ENCODE measurements at regions not wholly inside any gene's neighbourhood (a gene's known extent, or its start where the extent isn't known, plus 50 kb on each side); places are given as distances from the start of the nearest gene placed in this dataset.

GRCh38 chr1:112806090-112806642 is 91.0 kb upstream of the PPM1J start:
- Histone ChIP-seq H3K9ac (ENCODE audit: low read depth, low read length) (no peak overlapping the region), H3K4me1 (ENCODE audit: insufficient read depth, low read length) (peaks cover 23% of the 10 kb centered on the region), H3K36me3 (ENCODE audit: insufficient read depth, low read length) (no peaks in the 10 kb centered on the region; the same call in 1 of the 2 replicates)

GRCh38 chr1:112805155-112805853 is 90.2 kb upstream of the PPM1J start:
- Histone ChIP-seq H3K36me3 (ENCODE audit: insufficient read depth, low read length) (no peaks in the 10 kb centered on the region; the same call in 1 of the 2 replicates), H3K4me1 (ENCODE audit: insufficient read depth, low read length) (peaks cover 23% of the 10 kb centered on the region), H3K9ac (ENCODE audit: low read depth, low read length) (no peak overlapping the region), H3K9me3 (ENCODE audit: control insufficient read depth, insufficient read depth, low read length) (no peaks in the 10 kb centered on the region)

More at GRCh38 chr1:112806090-112806642, 91.0 kb upstream of the PPM1J start:
- no peaks in the 10 kb centered on the region for H3K9me3 ChIP-seq (ENCODE audit: control insufficient read depth, insufficient read depth, low read length)

GRCh38 chr1:112803906-112804762 is 89.0 kb upstream of the PPM1J start:
- no peak overlapping the region for H3K9ac ChIP-seq (ENCODE audit: low read depth, low read length)
- H3K4me1 ChIP-seq (ENCODE audit: insufficient read depth, low read length), result peaks cover 21% of the 10 kb centered on the region

GRCh38 chr1:112800289-112800688 is 85.2 kb upstream of the PPM1J start:
- Histone ChIP-seq H3K4me1 (ENCODE audit: insufficient read depth, low read length) (peaks cover 16% of the 10 kb centered on the region), H3K9me3 (ENCODE audit: control insufficient read depth, insufficient read depth, low read length) (no peaks in the 10 kb centered on the region), H3K9ac (ENCODE audit: low read depth, low read length) (no peak overlapping the region), H3K36me3 (ENCODE audit: insufficient read depth, low read length) (no peaks in the 10 kb centered on the region; the same call in 1 of the 2 replicates)

More at GRCh38 chr1:112803906-112804762, 89.0 kb upstream of the PPM1J start:
- Histone ChIP-seq H3K9me3 (ENCODE audit: control insufficient read depth, insufficient read depth, low read length) (no peaks in the 10 kb centered on the region), H3K36me3 (ENCODE audit: insufficient read depth, low read length) (no peaks in the 10 kb centered on the region; the same call in 1 of the 2 replicates)

GRCh38 chr1:112798292-112798691 is 83.2 kb upstream of the PPM1J start:
- H3K9me3 ChIP-seq (ENCODE audit: control insufficient read depth, insufficient read depth, low read length), result no peaks in the 10 kb centered on the region
- no peak overlapping the region for H3K9ac ChIP-seq (ENCODE audit: low read depth, low read length)
- peaks cover 25% of the 10 kb centered on the region for H3K4me1 ChIP-seq (ENCODE audit: insufficient read depth, low read length)
- no peaks in the 10 kb centered on the region; the same call in 1 of the 2 replicates for H3K36me3 ChIP-seq (ENCODE audit: insufficient read depth, low read length)

- H3K4me1 ChIP-seq (ENCODE audit: insufficient read depth, low read length), result peaks cover 30% of the 10 kb centered on the region
- H3K9ac ChIP-seq (ENCODE audit: low read depth, low read length), result no peak overlapping the region
- no peaks in the 10 kb centered on the region for H3K9me3 ChIP-seq (ENCODE audit: control insufficient read depth, insufficient read depth, low read length)
- H3K36me3 ChIP-seq (ENCODE audit: insufficient read depth, low read length), result no peaks in the 10 kb centered on the region; the same call in 1 of the 2 replicates
Measured at GRCh38 chr1:112797224-112797623, 82.1 kb upstream of the PPM1J start.

- Histone ChIP-seq H3K9me3 (ENCODE audit: control insufficient read depth, insufficient read depth, low read length) (no peaks in the 10 kb centered on the region), H3K36me3 (ENCODE audit: insufficient read depth, low read length) (no peaks in the 10 kb centered on the region), H3K9ac (ENCODE audit: low read depth, low read length) (no peak overlapping the region), H3K4me1 (ENCODE audit: insufficient read depth, low read length) (peaks cover 47% of the 10 kb centered on the region)
Measured at GRCh38 chr1:112794654-112795239, 79.6 kb upstream of the PPM1J start.

GRCh38 chr1:112793631-112794565 is 78.8 kb upstream of the PPM1J start:
- Histone ChIP-seq H3K9me3 (ENCODE audit: control insufficient read depth, insufficient read depth, low read length) (no peaks in the 10 kb centered on the region), H3K4me1 (ENCODE audit: insufficient read depth, low read length) (peaks cover 47% of the 10 kb centered on the region), H3K36me3 (ENCODE audit: insufficient read depth, low read length) (no peaks in the 10 kb centered on the region), H3K9ac (ENCODE audit: low read depth, low read length) (no peak overlapping the region)

- Histone ChIP-seq H3K9ac (ENCODE audit: low read depth, low read length) (no peak overlapping the region), H3K36me3 (ENCODE audit: insufficient read depth, low read length) (no peaks in the 10 kb centered on the region)
Measured at GRCh38 chr1:112791723-112792104, 76.6 kb upstream of the PPM1J start.

GRCh38 chr1:112790920-112791722 is 76.0 kb upstream of the PPM1J start:
- Histone ChIP-seq H3K9ac (ENCODE audit: low read depth, low read length) (no peak overlapping the region), H3K36me3 (ENCODE audit: insufficient read depth, low read length) (no peaks in the 10 kb centered on the region), H3K9me3 (ENCODE audit: control insufficient read depth, insufficient read depth, low read length) (no peaks in the 10 kb centered on the region), H3K4me1 (ENCODE audit: insufficient read depth, low read length) (peaks cover 43% of the 10 kb centered on the region)

More at GRCh38 chr1:112791723-112792104, 76.6 kb upstream of the PPM1J start:
- H3K4me1 ChIP-seq (ENCODE audit: insufficient read depth, low read length), result peaks cover 47% of the 10 kb centered on the region
- no peaks in the 10 kb centered on the region for H3K9me3 ChIP-seq (ENCODE audit: control insufficient read depth, insufficient read depth, low read length)

- Histone ChIP-seq H3K4me1 (ENCODE audit: insufficient read depth, low read length) (peaks cover 25% of the 10 kb centered on the region), H3K36me3 (ENCODE audit: insufficient read depth, low read length) (no peaks in the 10 kb centered on the region), H3K9ac (ENCODE audit: low read depth, low read length) (no peak overlapping the region), H3K9me3 (ENCODE audit: control insufficient read depth, insufficient read depth, low read length) (no peaks in the 10 kb centered on the region; the same call in 1 of the 2 replicates)
Measured at GRCh38 chr1:112788561-112788960, 73.4 kb upstream of the PPM1J start.

- Histone ChIP-seq H3K36me3 (ENCODE audit: insufficient read depth, low read length) (no peaks in the 10 kb centered on the region), H3K9ac (ENCODE audit: low read depth, low read length) (no peak overlapping the region), H3K9me3 (ENCODE audit: control insufficient read depth, insufficient read depth, low read length) (peaks cover 3% of the 10 kb centered on the region), H3K4me1 (ENCODE audit: insufficient read depth, low read length) (peaks cover 20% of the 10 kb centered on the region)
Measured at GRCh38 chr1:112788054-112788453, 72.9 kb upstream of the PPM1J start.

- Histone ChIP-seq H3K9ac (ENCODE audit: low read depth, low read length) (no peak overlapping the region), H3K4me1 (ENCODE audit: insufficient read depth, low read length) (no peaks in the 10 kb centered on the region), H3K36me3 (ENCODE audit: insufficient read depth, low read length) (no peaks in the 10 kb centered on the region), H3K9me3 (ENCODE audit: control insufficient read depth, insufficient read depth, low read length) (peaks cover 5% of the 10 kb centered on the region)
Measured at GRCh38 chr1:112783059-112783458, 67.9 kb upstream of the PPM1J start.
